CD4-positive, alpha-beta T cell (primary cell): ENCODE measurements at regions not wholly inside any gene's neighbourhood (a gene's known extent, or its start where the extent isn't known, plus 50 kb on each side); places are given as distances from the start of the nearest gene placed in this dataset.

Experiments
- ATAC-seq: fragments of 200-7000 bp; cut with Tn5 transposase; one replicate; pipeline ENCODE4 v1.10.0; 2022; ENCODE audit warnings: mild to moderate bottlenecking; ENCODE audit not compliant: poor library complexity
- CTCF ChIA-PET: fragments of 350-600 bp; sonication (Branson Sonifier 250); formaldehyde crosslinking; loops from one replicate; lab custom pipeline; 2021; ENCODE audit warnings: antibody characterized with exemption, inconsistent platforms; lab: Charles Lee
- POLR2A ChIA-PET: fragments of 350-600 bp; sonication (Branson Sonifier 250); formaldehyde crosslinking; loops from one replicate; lab custom pipeline; 2021; ENCODE audit warnings: antibody characterized with exemption, inconsistent platforms; lab: Charles Lee
- DNase-seq, 14 experiments: peaks; one replicate each; pipeline ENCODE4 v3.0.0-alpha.2; 2013 to 2020; ENCODE audit warnings: mixed read lengths in 2 of 14
- H3K27ac ChIP-seq, 2 donors: one replicate each; pipeline versions ENCODE4 v1.5.1 to v1.7.0; 2013; ENCODE audit warnings: low read length in 2 of 2, low read depth in 1 of 2, mild to moderate bottlenecking in 1 of 2
- H3K27me3 ChIP-seq, 2 experiments: 1 replicate in 1 of 2; 2 replicates in 1 of 2; pipeline versions ENCODE4 v1.6.1 to v1.7.0; 2013; ENCODE audit warnings: low read length in 2 of 2, control low read depth in 1 of 2, mild to moderate bottlenecking in 1 of 2, moderate library complexity in 1 of 2; ENCODE audit not compliant: insufficient read depth in 2 of 2, control insufficient read depth in 1 of 2
- H3K36me3 ChIP-seq: one replicate; pipeline ENCODE4 v1.6.1; 2013; ENCODE audit warnings: low read length, control low read depth; ENCODE audit not compliant: insufficient read depth
- H3K4me1 ChIP-seq: one replicate; pipeline ENCODE4 v1.6.1; 2013; ENCODE audit warnings: low read length, control low read depth; ENCODE audit not compliant: insufficient read depth
- H3K4me3 ChIP-seq: one replicate; pipeline ENCODE4 v1.5.1; 2013; ENCODE audit warnings: mild to moderate bottlenecking, low read length, moderate library complexity
- H3K9me3 ChIP-seq, 2 experiments: 1 replicate in 1 of 2; 2 replicates in 1 of 2; pipeline versions ENCODE4 v1.6.1 to v1.7.0; 2013; ENCODE audit warnings: low read length in 2 of 2, mild to moderate bottlenecking in 2 of 2, control low read depth in 1 of 2, moderate library complexity in 1 of 2; ENCODE audit not compliant: control insufficient read depth in 1 of 2, insufficient read depth in 1 of 2
- H3K27ac Mint-ChIP-seq: one replicate; pipeline ENCODE4 v1.8.0; 2020; ENCODE audit warnings: mixed read lengths
- H3K27me3 Mint-ChIP-seq: one replicate; pipeline ENCODE4 v1.8.0; 2021; ENCODE audit warnings: mixed read lengths
- H3K36me3 Mint-ChIP-seq: one replicate; pipeline ENCODE4 v1.8.0; 2021; ENCODE audit warnings: low read depth, mixed read lengths
- H3K4me1 Mint-ChIP-seq: one replicate; pipeline ENCODE4 v1.8.0; 2021; ENCODE audit warnings: low read depth, mixed read lengths
- H3K4me3 Mint-ChIP-seq: one replicate; pipeline ENCODE4 v1.8.0; 2020; ENCODE audit warnings: mild to moderate bottlenecking, mixed read lengths
- H3K9me3 Mint-ChIP-seq: one replicate; pipeline ENCODE4 v1.8.0; 2020; ENCODE audit warnings: mixed read lengths
- intact Hi-C, 2 experiments: fragments of 100-400 bp; cut with DNase I in 1 of 2; cut with micrococcal nuclease in 1 of 2; formaldehyde crosslinking; loops; one replicate each; pipeline versions ENCODE4 v1.15.1 to v1.9.0; 2023 to 2025; cut with DNase I, micrococcal nuclease
- TF ChIP-seq, protein P1 (sequence below): fragments of 200-600 bp; IDR thresholded peaks from one replicate; pipeline ENCODE4 v1.8.0; 2022; ENCODE audit warnings: antibody characterized with exemption, mild to moderate bottlenecking

DNA sequence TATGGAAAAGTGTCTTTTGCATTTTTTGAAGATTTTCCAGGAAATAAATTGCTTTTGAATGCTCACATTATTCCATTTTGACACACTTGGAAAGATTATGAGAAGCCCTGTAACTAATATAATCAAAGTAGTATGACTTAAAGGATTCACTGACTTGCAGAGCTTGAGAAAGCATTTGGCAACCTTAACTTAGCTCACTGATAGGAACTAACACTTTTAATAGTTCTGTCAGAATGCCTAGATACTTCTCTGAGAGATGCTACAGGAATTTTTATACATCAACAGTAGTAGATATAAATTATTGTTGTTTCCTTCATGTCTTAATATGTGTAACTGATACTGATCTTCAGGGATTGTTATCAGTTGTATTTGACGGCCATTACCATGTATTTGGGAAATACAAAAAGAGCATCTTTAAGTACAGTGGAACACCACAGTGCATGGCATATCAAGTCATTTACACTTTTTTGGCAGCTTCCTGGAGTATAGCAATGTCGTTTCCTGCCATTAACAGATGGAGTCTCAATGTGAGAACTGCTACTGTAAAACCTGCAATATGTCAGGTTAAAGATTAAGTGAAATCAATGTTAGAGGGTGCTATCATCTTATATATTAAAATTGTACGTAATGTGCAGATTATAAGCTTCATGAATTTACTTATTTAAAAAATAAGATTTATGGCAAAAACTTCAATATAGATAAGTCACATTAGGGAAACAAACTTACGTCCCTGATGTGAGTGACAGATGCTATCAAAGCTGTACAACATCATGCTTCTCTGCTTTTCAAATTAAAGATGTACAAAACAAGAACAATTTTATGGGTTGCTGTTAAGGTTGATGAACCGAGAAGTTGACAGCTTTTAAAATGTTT is 1159.8 kb upstream of the MIR17HG start:
- Histone ChIP-seq H3K4me1 (no peaks in the 10 kb centered on the region), H3K4me3 (no peak overlapping the region), H3K27ac (no peak overlapping the region), H3K27me3 (no peaks in the 10 kb centered on the region), H3K36me3 (no peaks in the 10 kb centered on the region), H3K9me3 (no peaks in the 10 kb centered on the region)
- intact Hi-C loops: no loop called here
- Mint-ChIP-seq H3K36me3 (no peaks in the 10 kb centered on the region), H3K27ac (no peak overlapping the region), H3K4me3 (no peak overlapping the region), H3K4me1 (no peaks in the 10 kb centered on the region), H3K9me3 (peaks cover 3% of the 10 kb centered on the region), H3K27me3 (no peaks in the 10 kb centered on the region)
- TF ChIP-seq, protein P1, sequence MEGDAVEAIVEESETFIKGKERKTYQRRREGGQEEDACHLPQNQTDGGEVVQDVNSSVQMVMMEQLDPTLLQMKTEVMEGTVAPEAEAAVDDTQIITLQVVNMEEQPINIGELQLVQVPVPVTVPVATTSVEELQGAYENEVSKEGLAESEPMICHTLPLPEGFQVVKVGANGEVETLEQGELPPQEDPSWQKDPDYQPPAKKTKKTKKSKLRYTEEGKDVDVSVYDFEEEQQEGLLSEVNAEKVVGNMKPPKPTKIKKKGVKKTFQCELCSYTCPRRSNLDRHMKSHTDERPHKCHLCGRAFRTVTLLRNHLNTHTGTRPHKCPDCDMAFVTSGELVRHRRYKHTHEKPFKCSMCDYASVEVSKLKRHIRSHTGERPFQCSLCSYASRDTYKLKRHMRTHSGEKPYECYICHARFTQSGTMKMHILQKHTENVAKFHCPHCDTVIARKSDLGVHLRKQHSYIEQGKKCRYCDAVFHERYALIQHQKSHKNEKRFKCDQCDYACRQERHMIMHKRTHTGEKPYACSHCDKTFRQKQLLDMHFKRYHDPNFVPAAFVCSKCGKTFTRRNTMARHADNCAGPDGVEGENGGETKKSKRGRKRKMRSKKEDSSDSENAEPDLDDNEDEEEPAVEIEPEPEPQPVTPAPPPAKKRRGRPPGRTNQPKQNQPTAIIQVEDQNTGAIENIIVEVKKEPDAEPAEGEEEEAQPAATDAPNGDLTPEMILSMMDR: no peak
- DNase-seq (no peak), ATAC-seq (no peak)
- ChIA-PET CTCF (no interaction called here), POLR2A (no interaction called here)

DNA sequence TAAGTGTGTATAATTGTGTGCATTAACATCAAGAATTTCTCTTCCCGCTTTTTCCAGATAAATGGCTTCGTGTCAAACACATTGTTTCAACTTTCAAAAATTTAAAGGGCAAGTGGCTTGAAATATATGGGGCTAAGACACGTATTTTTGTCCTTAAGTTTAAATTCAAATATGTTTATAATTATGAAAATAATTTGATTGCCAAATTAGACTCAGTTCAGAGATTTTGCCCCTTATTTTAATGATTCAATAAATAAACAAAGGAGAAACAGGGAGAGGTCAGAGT is 1159.2 kb upstream of the MIR17HG start:
- H3K4me1 ChIP-seq: no peaks in the 10 kb centered on the region
- H3K36me3 ChIP-seq: no peaks in the 10 kb centered on the region
- TF ChIP-seq, protein P1: no peak
- H3K9me3 Mint-ChIP-seq: peaks cover 3% of the 10 kb centered on the region
- POLR2A ChIA-PET: no interaction called here
- H3K4me3 Mint-ChIP-seq: no peak overlapping the region
- no peaks in the 10 kb centered on the region for H3K4me1 Mint-ChIP-seq
- intact Hi-C loops: no loop called here
- H3K27ac ChIP-seq: no peak overlapping the region
- H3K27ac Mint-ChIP-seq: no peak overlapping the region
- H3K36me3 Mint-ChIP-seq: no peaks in the 10 kb centered on the region
- no peak for ATAC-seq
- H3K27me3 ChIP-seq: no peaks in the 10 kb centered on the region
- no peaks in the 10 kb centered on the region for H3K27me3 Mint-ChIP-seq
- CTCF ChIA-PET: no interaction called here
- H3K4me3 ChIP-seq: no peak overlapping the region
- DNase-seq: no peak
- H3K9me3 ChIP-seq: no peaks in the 10 kb centered on the region

DNA sequence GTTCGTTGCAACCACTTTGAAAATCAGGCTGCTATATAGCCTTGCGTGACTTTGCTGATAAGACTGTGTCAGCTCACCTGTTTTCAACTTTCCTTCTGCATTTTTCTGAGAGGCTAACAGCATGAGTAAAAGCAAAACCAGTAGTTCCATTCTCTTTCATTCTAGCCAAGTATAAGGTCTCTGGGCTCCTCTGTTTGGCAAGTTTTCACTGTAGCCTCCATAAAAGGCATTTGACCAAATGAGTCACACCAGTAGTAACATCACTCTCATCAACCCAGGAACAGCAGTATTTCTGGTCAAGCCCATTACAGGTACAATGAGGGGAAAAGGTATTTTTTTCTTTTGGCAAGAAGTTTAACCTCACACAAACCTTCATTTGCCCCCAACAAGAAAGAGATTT is 1149.8 kb upstream of the MIR17HG start:
- H3K36me3 ChIP-seq: no peaks in the 10 kb centered on the region
- Mint-ChIP-seq H3K9me3 (peaks cover 14% of the 10 kb centered on the region), H3K27me3 (no peaks in the 10 kb centered on the region), H3K4me1 (no peaks in the 10 kb centered on the region), H3K27ac (no peak overlapping the region), H3K36me3 (no peaks in the 10 kb centered on the region), H3K4me3 (no peak overlapping the region)
- H3K27me3 ChIP-seq: no peaks in the 10 kb centered on the region
- no peak for DNase-seq
- ChIA-PET CTCF (interaction anchor here (0.7 kb wide), 1 partner anchor 9 kb away, joined by 3 read pairs; no protein-coding TSS in a partner anchor), POLR2A (no interaction called here)
- peaks cover 0 to 3% of the 10 kb centered on the region in 2 experiments for H3K9me3 ChIP-seq
- intact Hi-C loops: no loop called here
- no peak overlapping the region for H3K27ac ChIP-seq
- no peak for ATAC-seq
- no peaks in the 10 kb centered on the region for H3K4me1 ChIP-seq
- H3K4me3 ChIP-seq: no peak overlapping the region
- TF ChIP-seq, protein P1: no peak
